Peyer's patch (tissue), 4 donors: ENCODE measurements at regions not wholly inside any gene's neighbourhood (a gene's known extent, or its start where the extent isn't known, plus 50 kb on each side); places are given as distances from the start of the nearest gene placed in this dataset.

Experiments
- DNase-seq, 3 donors: peaks; one replicate each; pipeline ENCODE4 v3.0.0-alpha.2; 2017 to 2019
- H3K27ac ChIP-seq, 4 donors: fragments of 200-600 bp; sonication (generic); one replicate each; pipeline ENCODE4 v1.5.1; 2016 to 2019
- H3K27me3 ChIP-seq, 2 donors: fragments of 200-600 bp; sonication (generic); one replicate each; pipeline ENCODE4 v1.5.1; 2019
- H3K36me3 ChIP-seq, 3 donors: fragments of 200-600 bp; sonication (generic); one replicate each; pipeline ENCODE4 v1.5.1; 2016 to 2019
- H3K4me1 ChIP-seq, 4 donors: fragments of 200-600 bp; sonication (generic); one replicate each; pipeline ENCODE4 v1.5.1; 2016 to 2019
- H3K4me3 ChIP-seq, 4 donors: fragments of 200-600 bp; sonication (generic); 1 replicate in 3 of 4; 2 replicates in 1 of 4; pipeline ENCODE4 v1.5.1; 2016 to 2019; ENCODE audit warnings: mild to moderate bottlenecking in 1 of 4
- H3K9me3 ChIP-seq, 4 donors: fragments of 200-600 bp; sonication (generic); one replicate each; pipeline ENCODE4 v1.5.1; 2016 to 2019; ENCODE audit warnings: mild to moderate bottlenecking in 1 of 4
- CTCF ChIP-seq, 6 experiments: fragments of 450-650 bp in 4 of 6; fragments of 200-600 bp in 2 of 6; sonication (generic) in 1 of 6; IDR thresholded peaks; one replicate each; pipeline ENCODE4 v1.5.1; 2017 to 2019; ENCODE audit warnings: antibody characterized with exemption in 6 of 6, mild to moderate bottlenecking in 3 of 6, moderate library complexity in 1 of 6
- POLR2A ChIP-seq, 2 donors: fragments of 450-650 bp; IDR thresholded peaks; one replicate each; pipeline ENCODE4 v1.5.1; 2017; ENCODE audit warnings: antibody characterized with exemption in 2 of 2, mild to moderate bottlenecking in 2 of 2, moderate library complexity in 2 of 2

DNA sequence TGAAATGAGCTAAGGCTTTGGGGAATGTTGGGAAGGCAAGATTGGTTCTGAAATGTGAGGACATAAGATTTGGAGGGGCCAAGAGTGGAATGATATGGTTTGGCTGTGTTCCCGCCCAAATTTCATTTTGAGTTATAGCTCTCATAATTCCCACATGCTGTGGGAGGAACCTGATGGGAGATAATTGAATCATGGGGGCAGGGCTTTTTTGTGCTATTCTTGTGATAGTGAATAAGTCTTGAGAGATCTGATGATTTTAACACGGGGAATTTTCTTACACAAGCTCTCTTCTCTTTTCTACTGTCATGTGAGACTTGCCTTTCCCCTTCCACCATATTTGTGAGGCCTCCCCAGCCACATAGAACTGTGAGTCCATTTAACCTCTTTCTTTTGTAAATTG lies 157.6 kb upstream of the C1QTNF7 start:
- no peaks in the 10 kb centered on the region for H3K36me3 ChIP-seq
- no peak overlapping the region for H3K4me3 ChIP-seq
- peaks cover 0 to 5% (median 0%) of the 10 kb centered on the region in 4 donors for H3K9me3 ChIP-seq
- H3K27ac ChIP-seq = no peak overlapping the region
- TF ChIP-seq POLR2A (IDR thresholded peaks at IDR 0.05) = no peak
- TF ChIP-seq CTCF (IDR thresholded peaks at IDR 0.05) = no peak
- H3K27me3 ChIP-seq = no peaks in the 10 kb centered on the region
- no peaks in the 10 kb centered on the region for H3K4me1 ChIP-seq
- DNase-seq = no peak

GRCh38 chr4:15286041-15286440 lies 141.8 kb upstream of the C1QTNF7 start:
- TF ChIP-seq CTCF (IDR thresholded peaks at IDR 0.05) = no peak
- no peak for TF ChIP-seq POLR2A (IDR thresholded peaks at IDR 0.05)
- no peaks in the 10 kb centered on the region for H3K27me3 ChIP-seq
- no peak for DNase-seq
- no peaks in the 10 kb centered on the region for H3K4me1 ChIP-seq
- H3K4me3 ChIP-seq = no peak overlapping the region
- H3K9me3 ChIP-seq = no peaks in the 10 kb centered on the region
- no peaks in the 10 kb centered on the region for H3K36me3 ChIP-seq
- H3K27ac ChIP-seq = no peak overlapping the region

DNA sequence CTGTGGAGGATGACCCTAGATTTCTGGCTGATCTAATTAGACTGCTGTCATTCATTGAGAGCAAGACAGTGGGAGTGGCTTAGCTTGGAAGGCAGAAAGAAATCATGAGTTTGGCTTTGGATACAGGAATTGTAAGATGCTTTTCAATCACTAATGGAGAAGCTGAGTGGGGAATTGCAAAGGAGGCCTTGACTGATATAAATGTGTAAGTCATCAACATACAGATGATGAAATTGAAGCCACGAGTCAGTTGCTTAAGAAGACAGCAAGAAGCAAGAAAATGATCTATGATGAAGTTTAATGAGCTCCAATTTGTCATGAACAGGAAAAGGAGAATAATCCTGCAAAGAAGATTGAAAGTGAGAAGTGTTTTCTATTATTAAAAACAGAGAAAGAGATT lies 136.7 kb upstream of the C1QTNF7 start:
- Histone ChIP-seq H3K27me3 (no peaks in the 10 kb centered on the region), H3K4me1 (no peaks in the 10 kb centered on the region), H3K36me3 (no peaks in the 10 kb centered on the region), H3K4me3 (no peak overlapping the region), H3K9me3 (no peaks in the 10 kb centered on the region), H3K27ac (no peak overlapping the region)
- no peak for DNase-seq
- TF ChIP-seq CTCF (IDR thresholded peaks at IDR 0.05) (no peak), POLR2A (IDR thresholded peaks at IDR 0.05) (no peak)

- Histone ChIP-seq H3K27me3 (no peaks in the 10 kb centered on the region), H3K4me3 (no peak overlapping the region), H3K27ac (no peak overlapping the region), H3K9me3 (no peaks in the 10 kb centered on the region), H3K4me1 (no peaks in the 10 kb centered on the region), H3K36me3 (no peaks in the 10 kb centered on the region)
- DNase-seq = no peak
- no peak for TF ChIP-seq CTCF (IDR thresholded peaks at IDR 0.05)
- no peak for TF ChIP-seq POLR2A (IDR thresholded peaks at IDR 0.05)
These were observed 134.1 kb upstream of the C1QTNF7 start for GRCh38 chr4:15293711-15294110.

DNA sequence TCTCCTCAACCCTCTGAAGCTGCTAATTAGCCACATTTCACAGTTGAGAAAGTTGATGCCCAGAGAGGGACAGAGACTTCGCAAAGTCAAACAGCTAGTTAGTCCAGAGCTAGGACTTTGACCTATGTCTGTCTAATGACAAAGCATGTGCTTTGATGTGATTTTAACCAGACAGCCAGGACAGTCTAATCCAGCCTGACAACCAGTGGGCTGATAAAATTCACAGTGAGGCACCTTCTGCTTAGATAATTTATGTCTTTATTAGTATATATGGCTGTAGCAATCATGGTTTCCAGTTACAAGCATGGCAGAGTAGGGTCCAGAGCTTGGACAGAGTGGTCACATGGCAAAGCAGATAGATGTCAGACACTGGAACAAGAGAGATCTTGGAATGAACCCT lies 133.6 kb upstream of the C1QTNF7 start:
- H3K9me3 ChIP-seq = no peaks in the 10 kb centered on the region

More for the DNA sequence above, 133.6 kb upstream of the C1QTNF7 start:
- Histone ChIP-seq H3K4me1 (no peaks in the 10 kb centered on the region), H3K27ac (no peak overlapping the region), H3K4me3 (no peak overlapping the region), H3K27me3 (no peaks in the 10 kb centered on the region), H3K36me3 (no peaks in the 10 kb centered on the region)
- TF ChIP-seq CTCF (IDR thresholded peaks at IDR 0.05) = no peak
- TF ChIP-seq POLR2A (IDR thresholded peaks at IDR 0.05) = no peak
- DNase-seq = no peak
